Stimulated activated CD8-positive, alpha-beta memory T cell treated with anti-CD3 and anti-CD28 coated beads, Interleukin-4, amount 100 ng/mL, for 4 hours (primary cell): ENCODE measurements at regions not wholly inside any gene's neighbourhood (a gene's known extent, or its start where the extent isn't known, plus 50 kb on each side); places are given as distances from the start of the nearest gene placed in this dataset.

Source experiments
- DNase-seq, 2 donors: peaks; one replicate each; pipeline ENCODE4 v3.0.0-alpha.2; 2020; ENCODE audit warnings: low read depth in 2 of 2, low spot score in 1 of 2

DNA sequence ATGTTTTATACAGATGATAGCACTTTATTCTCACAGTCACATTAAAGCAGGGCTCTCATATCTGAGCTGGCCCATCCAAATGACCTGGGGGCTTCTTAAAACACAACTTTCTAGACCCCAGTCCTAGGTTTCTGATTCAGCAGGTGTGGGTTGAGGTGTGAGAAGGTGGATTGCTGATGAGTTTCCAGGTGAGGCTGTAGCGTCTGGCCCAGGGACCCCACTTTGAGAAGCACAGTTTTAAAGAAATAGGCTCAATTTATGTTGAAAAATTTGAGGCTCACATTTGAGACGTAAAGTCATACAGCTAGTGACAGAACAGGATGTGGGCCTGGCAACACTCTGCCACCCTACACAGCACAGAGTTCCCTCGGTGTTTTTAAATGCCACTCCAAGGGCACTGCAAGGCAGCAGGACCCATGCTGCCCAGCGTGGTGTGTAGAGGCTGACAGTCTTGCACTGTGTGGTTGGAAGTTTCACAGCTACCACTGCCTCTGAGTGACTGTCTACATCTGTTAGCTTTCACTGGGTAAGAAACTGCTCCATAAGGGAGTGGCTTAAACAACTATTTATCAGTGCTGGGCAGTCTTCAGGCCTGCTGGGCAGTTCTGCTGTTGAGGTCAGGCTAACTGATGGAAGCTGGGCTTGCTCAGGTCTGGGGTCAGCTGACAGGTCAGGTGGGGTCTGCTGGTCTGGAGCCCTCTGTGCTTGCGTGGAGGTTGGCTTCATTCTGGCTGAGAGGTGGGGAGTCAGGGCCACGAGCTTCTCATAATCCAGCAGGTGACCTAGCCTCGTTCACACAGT, 319.7 kb downstream of the CXCL12 start:
- DNase-seq = no peak

DNA sequence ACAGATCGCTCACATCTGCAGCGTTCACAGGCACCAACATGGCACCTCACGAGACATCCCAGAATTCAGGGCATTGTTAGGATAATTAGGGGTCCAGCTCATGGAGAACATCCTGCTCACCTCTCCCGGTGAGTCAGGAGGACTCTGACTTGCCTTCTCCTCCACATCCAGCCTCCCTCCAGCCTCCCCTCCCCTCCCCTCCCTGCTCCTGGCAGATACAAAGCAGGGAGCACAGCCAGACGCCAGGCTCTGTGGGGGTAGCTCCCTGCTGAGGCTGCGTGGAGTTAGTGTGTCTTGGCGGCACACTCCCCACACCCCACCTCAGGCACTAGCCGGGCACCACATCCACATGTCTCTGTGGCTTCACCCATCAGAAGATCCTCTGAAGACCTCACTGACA, 320.6 kb downstream of the CXCL12 start:
- no peak for DNase-seq

DNA sequence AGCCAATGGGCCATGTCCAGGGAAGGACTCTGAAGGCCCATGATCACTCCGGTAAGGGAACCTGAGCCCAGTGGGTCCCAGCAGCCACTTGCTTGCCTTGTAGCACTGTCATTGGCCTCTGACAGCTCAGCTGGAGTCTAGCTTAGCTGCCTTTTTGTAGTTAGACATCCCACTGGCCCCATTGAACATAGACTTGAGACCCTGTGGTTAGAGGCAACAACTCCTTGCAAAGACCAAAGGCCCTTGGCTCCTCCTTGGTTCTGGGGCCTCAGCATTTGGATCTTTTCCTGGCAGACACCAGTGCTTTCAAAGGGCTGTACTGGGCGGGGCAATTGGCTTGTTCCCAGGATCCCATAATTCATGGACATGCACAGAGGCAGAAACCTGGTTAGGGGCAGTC, 321.2 kb downstream of the CXCL12 start:
- no peak for DNase-seq

DNA sequence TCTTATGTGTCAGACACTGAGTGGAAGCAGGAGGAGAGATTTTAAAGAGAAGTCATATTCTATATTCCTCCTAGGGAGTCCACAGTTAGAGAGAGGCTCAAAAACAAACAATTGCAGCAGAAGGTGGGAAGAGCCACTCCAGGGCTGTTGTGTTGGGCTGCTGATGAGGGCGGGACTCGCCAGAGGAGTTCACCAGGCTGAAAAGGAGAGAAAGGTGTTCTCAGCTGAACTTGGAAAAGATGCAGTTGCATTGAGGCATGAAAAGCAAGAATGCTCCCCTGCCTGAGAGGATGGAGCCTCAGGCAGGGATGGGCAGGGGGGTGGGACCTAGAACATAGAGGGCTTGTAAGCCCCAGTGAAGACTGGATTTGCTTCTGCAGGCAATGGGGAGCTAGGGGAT, 324.2 kb downstream of the CXCL12 start:
- no peak for DNase-seq

DNA sequence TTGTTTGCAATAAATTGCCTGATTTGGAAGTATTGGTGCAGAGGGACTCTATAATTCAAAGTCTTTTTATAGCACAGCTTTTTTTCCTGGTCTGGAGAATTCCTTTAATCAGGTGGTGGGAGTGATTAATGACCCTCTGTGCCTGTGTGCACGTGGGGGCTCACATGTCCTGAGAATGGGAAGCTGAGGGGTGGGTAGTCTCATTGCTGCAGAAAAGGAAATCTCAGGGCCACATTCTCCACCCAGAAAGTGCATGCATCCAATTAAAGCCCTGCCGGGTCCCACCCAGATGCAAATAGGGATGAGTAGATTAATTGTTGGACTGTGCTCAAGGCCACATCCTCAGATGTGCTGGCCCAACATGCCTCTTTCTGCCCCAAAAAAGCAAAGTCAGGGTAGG, 324.7 kb downstream of the CXCL12 start:
- DNase-seq = no peak

DNA sequence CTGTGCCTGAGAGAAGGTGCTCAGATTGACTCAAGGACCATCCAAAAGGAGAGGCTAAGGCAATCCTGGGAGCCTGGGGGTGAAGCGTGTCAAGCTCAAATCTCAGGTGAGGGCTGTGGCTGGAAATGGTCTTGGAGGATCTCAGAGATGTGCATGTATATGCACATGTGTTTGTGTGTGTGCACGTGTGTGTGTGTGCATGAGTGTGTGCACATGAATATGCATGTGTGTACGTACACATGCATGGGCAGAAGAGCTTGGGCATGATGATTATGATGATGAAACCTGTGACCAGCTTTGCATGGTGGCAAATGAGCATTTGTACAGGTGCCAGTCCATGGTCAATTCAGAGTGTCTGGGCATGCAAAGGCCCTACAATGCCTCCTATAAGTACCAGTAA, 326.6 kb downstream of the CXCL12 start:
- DNase-seq = no peak

DNA sequence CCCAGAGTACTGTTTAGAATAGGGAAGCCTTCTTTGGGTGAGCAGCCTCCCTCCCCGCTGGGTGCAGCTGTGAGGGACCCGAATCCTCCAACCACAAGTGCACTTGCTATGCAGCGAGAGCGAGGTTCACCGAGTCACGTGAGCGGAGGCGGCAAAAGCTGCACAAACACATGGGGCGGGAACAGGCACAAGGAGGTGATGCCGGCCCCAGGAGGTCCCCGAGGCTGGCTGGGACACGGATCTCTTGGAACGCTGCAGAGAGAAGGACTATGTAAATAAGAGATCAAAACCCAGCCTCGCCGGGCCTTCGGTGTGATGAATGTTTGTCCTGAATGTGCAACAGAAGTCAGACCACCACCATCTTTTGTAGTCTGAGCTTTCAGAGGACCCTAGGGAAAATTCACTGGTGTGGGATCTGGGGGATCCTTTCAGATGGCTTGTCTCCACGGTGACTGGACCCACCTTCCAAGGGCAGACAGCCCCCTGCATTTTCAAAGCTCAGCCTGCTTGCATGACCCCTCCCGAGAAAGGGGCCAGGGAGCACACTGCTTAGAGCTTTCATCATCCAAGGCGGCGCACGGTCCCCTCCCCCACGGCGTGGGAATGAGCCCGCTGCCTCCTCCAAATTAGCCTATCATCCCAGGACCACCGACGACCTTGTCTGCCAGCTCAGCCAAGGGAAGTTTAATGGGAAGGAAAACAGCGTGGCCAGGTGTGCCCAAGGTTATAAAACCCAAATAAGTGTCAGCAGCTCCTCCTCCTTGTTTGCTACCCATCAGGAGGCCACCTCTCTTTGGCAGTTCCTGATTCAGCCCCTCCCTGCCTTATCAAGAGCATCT, 327.7 kb downstream of the CXCL12 start:
- DNase-seq = no peak

DNA sequence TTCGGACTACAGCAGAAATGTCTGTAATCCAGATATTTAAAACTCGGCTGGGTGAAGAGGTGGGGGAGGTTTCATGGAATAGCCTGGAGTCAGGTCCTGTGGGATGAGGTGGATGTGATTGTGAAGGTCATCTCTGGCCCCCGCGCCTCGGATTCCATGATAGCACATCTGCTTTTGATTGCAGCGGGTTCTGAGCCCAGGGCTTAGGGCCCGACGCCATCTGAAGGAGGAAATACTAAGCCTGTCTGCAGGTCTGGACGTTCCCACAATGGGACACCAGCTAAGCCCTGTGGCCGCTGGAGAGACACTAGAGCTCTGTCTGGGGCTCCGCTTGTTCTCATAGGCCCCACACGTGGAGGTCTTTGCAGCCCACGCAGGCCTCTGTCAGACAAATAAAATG, 328.7 kb downstream of the CXCL12 start:
- DNase-seq = no peak

DNA sequence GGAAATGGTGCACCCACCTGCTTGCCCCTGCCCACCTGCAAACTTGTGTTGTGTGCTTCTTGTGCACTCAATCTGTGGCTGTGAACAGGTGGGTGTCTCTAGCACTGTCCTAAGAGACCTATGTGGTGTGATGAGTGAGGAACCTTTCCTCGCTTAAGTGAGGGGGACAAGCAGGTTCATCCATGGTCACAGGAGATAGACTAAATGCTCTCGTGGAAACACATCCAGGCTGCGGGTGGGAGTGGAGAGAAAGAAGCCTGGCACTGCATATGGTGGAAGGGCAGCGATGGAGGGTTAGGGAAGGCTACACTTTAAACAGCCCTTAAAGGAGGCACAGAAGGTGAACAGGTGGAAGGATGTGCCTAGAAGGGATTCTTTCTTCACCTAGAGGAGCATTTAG, 330.9 kb downstream of the CXCL12 start:
- DNase-seq = no peak

DNA sequence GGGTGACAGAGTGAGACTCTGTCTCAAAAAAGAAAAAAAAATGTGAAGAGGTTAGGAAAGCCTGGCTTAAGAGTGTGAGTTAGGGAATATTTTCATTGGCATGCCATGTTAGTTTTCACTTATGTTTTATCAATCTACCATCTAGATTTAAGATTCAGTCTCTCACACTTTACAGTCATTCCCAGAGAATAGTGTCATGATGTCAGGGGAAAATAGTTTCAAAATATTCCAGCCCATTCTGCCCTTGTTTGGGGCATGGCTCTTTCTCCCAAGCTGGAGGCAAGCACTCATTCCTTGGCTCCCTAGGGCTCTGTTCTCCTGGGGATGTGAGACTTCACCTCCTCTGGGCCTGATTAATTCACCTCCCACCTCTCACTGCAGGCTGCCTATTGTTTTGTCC, 331.5 kb downstream of the CXCL12 start:
- no peak for DNase-seq

DNA sequence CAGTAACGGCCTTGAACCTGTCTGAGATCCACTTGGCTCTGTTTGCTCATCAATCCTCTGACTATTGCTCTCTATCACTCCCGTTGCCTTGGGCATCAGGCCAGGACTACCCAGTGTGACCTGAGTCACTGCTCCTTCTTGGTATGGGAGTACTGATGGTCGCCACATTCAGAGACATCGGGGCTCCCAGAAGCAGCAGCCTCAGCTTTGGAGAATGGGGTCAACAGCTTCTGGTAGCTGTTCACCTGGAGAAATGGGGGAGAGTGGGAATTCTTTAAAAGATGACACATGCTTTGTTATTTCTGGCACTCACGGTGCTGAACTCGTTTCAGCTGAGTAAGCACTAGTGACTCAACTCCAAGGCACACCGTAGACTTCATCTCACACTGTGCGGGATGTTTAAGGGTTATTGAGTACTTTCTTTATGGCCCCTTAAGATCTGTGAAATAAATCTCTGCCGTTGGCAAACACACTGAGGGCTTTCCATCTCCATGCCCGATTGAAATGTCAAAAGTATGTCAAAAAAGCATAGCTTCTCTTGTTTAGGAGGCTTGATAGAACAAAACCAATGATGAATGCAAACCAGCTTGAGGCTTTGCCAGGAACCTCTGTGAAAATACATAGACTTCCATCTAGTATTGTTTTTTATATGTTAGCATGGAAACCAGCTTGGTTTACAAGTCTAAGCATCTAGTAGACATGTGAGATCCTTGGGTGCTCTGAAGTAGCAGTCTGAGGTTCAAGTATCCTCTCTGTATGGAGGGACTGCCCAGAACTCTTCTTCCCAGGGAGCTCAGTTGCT, 333.1 kb downstream of the CXCL12 start:
- DNase-seq = no peak

DNA sequence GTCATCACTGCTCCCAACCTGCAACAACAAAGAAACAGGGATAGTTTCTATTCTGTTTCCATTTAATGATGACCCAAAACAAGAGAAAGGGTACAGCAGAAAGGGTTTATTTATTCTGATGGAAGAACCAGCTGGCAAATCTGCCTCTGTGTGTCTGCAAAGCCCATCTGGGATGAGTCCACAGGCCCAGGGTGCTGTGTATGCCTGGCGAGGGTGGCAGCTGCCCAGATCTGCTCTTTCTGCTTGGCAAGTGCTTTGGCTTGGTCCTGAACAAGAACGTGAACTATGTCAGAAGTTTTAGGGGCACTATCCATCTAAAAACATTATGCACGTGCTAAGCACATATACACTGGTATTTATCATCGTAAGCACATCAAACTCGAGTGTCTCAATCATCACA, 333.8 kb downstream of the CXCL12 start:
- DNase-seq = no peak

DNA sequence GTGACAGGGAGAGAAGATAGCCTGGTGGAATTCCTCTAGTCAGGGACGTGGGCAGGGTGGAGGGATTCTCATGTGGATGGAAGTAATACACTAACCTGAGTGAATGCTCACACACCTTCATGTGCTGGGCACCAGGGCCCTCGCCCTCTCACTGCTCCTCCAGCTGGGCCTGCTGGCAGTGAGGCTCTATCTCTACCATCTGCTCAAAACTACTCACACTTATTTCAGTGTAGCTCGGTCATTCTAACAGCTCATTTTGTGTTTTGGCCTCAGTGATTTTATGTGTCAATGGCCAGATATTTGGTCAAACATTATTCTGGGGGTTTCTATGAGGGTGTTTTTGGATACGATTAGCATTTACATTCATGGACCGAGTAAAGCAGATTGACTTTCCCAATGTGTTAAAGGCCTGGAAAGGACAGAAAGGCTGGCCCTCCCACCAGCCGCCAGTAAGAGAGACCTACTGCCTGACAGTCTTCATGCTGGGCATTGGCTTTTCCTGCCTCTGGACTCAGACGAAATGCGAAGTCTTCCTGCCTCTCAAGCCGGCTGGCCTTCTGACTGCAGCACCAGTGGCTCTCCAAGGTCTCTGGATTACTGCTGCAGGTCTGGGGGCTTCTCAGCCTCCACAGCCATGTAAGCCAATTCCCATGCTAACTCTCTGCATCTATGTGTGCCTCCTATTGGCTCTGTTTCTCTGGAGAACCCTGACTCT, 335.4 kb downstream of the CXCL12 start:
- no peak for DNase-seq

DNA sequence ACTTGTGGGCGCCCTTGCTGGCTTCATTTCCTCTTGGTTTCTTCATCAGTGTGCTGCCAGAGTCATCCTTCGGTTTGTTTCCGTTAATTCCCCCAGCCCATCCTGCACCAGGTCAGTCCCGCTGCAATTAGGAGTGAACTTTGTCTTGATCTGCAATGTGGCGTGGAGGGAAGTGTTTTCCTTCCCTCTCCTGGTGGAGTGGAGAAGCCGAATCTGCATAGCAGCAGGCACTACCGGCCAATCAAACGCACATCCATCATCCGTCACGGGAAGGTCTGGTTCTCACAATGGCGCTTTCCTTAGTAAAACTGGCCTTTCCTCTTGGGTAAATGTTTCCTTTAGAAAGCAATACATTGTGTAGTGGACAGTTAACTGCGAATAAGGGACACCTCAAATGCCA, 337.5 kb downstream of the CXCL12 start:
- no peak for DNase-seq

DNA sequence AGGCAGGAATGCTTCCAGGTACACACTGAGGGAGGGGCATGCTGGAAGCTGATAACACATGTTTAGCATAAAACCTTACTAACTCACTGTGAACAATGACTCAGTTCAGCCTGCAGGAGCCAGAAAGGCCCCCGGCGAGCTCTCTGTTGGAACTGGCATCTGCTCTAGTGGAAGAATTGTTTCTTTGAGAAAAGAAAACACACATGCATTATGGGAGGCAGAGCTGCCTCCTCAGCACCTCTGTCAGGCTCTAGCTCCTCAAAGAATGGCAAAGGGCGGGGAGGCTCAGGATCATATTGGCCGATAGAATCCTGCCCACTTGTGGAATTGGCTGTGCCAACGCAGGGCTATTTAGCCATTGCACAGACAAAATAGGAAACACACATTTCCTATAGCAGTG, 338.3 kb downstream of the CXCL12 start:
- no peak for DNase-seq

DNA sequence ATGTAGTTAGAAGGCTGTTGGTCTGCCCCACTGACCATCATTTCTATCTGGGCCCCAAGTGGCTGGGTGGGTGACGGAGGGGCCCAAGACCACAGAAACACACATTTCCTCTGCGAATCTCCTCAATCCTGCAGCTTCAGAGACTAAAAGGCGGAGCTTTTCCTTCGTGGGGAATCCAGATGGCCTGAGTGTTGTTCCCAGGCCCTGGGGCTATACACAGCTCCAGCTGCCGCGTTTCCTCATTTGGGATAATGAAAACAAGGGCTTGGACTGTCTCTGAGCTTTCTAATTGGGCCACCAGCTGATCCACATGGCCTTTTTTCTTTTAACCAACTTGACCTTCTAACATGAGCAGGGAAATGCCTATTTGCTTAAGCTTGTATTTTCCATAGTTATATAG, 339.9 kb downstream of the CXCL12 start:
- DNase-seq = no peak

DNA sequence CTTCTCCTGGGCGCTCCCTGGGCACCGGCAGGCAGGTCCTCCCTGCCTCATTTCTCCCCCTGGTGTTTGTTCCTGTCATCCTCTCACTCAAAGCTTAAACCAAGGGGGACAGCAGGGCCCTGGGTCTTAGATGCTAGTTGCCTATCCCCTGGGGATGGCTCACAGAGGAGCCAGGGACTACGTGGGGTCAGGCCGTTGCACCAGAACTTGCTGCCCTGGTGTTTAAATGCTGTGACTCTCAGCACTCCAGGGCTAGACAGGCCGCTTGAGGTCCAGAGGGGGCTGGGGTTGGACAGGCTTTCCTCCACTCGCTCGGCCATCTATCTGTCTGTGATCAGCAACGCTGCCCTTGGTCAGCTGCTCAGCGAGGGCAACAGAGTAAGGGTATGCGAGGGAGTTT, 340.3 kb downstream of the CXCL12 start:
- DNase-seq = no peak

DNA sequence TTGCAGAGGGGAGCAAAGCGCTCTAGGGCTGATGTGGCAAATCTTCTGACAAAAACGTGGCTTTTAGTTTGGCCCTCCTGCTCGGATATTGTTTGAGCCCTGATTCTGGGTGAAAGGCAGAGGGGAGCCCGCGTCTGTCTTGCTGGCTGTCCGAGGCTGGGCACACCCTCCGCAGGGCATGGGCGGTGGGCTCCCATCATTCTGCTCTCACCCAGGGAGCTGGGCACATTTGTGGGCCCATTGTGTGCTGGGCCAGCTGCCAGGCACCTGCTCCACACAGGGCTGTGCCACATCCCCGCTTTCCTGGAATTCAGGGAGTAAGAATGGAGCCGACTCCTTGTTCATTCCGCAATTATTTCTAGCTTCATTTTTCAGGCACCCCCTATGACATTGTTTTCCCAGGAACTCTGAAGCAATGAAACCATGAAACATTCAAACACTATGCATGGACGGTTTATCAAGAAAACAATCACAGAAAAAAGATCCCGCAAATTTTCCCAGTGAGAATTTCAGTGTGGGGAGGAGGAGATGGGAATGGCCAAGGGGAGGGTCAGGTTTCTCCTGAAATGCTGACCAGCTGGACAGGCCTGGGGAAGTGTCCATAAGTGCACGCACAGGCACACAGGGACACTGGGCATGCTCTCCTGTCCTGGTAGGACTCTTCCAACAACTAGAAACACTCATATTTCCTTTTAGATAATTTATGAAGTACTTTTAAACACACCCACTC, 341.1 kb downstream of the CXCL12 start:
- no peak for DNase-seq

DNA sequence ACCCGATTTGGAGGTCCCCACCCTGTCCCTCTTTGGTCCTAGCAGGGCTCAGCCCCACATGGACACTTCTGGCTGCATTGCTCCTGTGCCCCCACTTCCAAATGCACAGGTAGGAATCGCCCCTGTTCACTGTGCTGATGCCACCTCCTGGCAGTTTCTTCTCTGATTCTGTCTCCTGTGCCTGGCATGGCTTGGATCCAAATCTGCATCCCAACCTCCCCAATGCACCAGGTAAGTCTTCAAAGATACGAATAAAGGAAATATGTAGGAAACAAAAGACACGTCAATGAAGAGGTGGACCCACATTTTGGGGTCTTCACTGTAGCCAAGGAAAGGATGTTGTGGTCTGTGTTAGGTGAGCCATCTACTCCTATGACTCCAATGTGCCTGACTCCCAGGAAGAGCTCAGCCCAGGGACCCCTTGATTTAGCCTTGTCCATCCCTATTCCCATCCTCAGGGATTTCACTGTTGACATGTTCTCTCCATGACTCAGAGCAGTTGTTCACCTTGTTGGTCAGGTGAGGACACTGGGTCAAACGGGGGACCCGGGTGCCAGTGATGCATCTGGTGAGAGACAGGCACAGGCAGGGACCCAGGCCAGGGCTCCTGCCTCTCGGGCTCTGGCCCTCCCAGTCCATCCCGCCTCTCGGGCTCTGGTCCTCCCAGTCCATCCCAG, 341.8 kb downstream of the CXCL12 start:
- DNase-seq = no peak
